ENCODE measurements at regions not wholly inside any gene's neighbourhood (a gene's known extent, or its start where the extent isn't known, plus 50 kb on each side); places are given as distances from the start of the nearest gene placed in this dataset.
"Not testable (repeated sequence)": the region's sequence is repeated elsewhere in the genome, so short reads cannot be mapped to it uniquely, and the experiment has no call there.

GRCh38 chr17:77622647-77623046 is 335.9 kb upstream of the TNRC6C start:
- H3K4me1 ChIP-seq: peaks cover 0 to 7% (median 0%) of the 10 kb centered on the region in 4 donors
- H3K36me3 ChIP-seq: no peaks in the 10 kb centered on the region
- intact Hi-C loops (cut with DNase I): loop anchor here (5.0 kb wide), 1 partner anchor 55 kb away; no protein-coding TSS in a partner anchor
- TF ChIP-seq, protein P1, sequence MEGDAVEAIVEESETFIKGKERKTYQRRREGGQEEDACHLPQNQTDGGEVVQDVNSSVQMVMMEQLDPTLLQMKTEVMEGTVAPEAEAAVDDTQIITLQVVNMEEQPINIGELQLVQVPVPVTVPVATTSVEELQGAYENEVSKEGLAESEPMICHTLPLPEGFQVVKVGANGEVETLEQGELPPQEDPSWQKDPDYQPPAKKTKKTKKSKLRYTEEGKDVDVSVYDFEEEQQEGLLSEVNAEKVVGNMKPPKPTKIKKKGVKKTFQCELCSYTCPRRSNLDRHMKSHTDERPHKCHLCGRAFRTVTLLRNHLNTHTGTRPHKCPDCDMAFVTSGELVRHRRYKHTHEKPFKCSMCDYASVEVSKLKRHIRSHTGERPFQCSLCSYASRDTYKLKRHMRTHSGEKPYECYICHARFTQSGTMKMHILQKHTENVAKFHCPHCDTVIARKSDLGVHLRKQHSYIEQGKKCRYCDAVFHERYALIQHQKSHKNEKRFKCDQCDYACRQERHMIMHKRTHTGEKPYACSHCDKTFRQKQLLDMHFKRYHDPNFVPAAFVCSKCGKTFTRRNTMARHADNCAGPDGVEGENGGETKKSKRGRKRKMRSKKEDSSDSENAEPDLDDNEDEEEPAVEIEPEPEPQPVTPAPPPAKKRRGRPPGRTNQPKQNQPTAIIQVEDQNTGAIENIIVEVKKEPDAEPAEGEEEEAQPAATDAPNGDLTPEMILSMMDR (IDR thresholded peaks at IDR 0.05): no peak
- TF ChIP-seq EP300 (IDR thresholded peaks at IDR 0.05) (no peak), POLR2AphosphoS5 (IDR thresholded peaks at IDR 0.05) (no peak), POLR2A (IDR thresholded peaks at IDR 0.05; ENCODE audit: low read depth) (no peak)
- no peaks in the 10 kb centered on the region for H3K27me3 ChIP-seq
- no peak for DNase-seq (ENCODE audit: extremely low spot score)
- peaks cover 0 to 12% (median 5%) of the 10 kb centered on the region in 4 donors for H3K9me3 ChIP-seq
- no peak overlapping the region for H3K27ac ChIP-seq (replicated peaks in 1 of 4)
- H3K4me3 ChIP-seq: no peak overlapping the region
- WGBS: 87% methylated on average over 4 of the region's 4 CpGs

DNA sequence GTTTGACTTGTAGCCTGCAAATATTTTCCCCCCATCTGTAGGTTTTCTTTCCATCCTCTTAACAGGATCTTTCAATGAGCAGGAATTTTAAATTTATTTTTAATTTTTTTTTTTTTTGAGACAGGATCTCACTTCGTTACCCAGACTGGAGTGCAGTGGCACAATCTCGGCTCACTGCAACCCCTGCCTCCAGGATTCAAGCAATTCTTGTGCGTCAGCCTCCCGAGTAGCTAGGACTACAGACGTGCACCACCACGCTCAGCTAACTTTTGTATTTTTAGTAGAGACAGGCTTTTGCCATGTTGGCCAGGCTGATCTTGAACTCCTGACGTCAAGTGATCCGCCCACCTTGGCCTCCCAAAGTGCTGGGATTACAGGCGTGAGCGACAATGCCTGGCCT is 335.2 kb upstream of the TNRC6C start:
- WGBS: 95% methylated on average over 10 of the region's 10 CpGs
- H3K4me3 ChIP-seq; DNase-seq (ENCODE audit: extremely low spot score): not testable (repeated sequence)

DNA sequence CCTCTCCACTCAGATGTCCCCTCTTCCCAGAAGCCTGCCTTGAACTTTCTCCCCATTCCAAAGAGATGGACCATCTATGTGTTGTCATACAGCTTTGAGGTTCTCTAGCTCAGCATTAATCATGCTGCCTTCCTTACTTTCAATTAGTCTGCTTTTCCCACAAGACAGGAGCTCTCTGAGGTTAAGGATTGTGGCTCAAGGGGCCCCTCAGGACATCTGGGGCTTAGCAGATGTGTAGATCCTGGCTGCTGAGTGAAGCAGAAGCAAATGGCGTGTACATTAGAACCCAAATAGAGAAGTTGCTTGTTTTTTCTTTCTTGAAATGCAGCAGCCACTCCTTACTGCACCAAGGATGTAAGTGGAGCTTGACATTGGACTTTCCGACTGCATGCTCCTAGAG is 330.5 kb upstream of the TNRC6C start:
- WGBS: 89% methylated on average over 2 of the region's 2 CpGs
- no peaks in the 10 kb centered on the region for H3K27me3 ChIP-seq
- peaks cover 0 to 12% (median 5%) of the 10 kb centered on the region in 4 donors for H3K9me3 ChIP-seq
- no peaks in the 10 kb centered on the region for H3K4me1 ChIP-seq
- no peaks in the 10 kb centered on the region for H3K36me3 ChIP-seq
- intact Hi-C loops (cut with DNase I): no loop called here
- no peak overlapping the region for H3K4me3 ChIP-seq
- TF ChIP-seq, protein P1 (IDR thresholded peaks at IDR 0.05): no peak
- TF ChIP-seq POLR2AphosphoS5 (IDR thresholded peaks at IDR 0.05) (no peak), POLR2A (IDR thresholded peaks at IDR 0.05; ENCODE audit: low read depth) (no peak), EP300 (IDR thresholded peaks at IDR 0.05) (no peak)
- no peak for DNase-seq (ENCODE audit: extremely low spot score)
- no peak overlapping the region for H3K27ac ChIP-seq (replicated peaks in 1 of 4)

More for the DNA sequence above, 335.2 kb upstream of the TNRC6C start:
- H3K4me1 ChIP-seq; H3K27me3 ChIP-seq; H3K36me3 ChIP-seq; H3K27ac ChIP-seq (replicated peaks in 1 of 4): not testable (repeated sequence)
- intact Hi-C loops (cut with DNase I): loop anchor here (5.0 kb wide), 1 partner anchor 54 kb away; no protein-coding TSS in a partner anchor
- H3K9me3 ChIP-seq: peaks cover 0 to 12% (median 5%) of the 10 kb centered on the region in 4 donors

GRCh38 chr17:77629284-77629683 is 329.2 kb upstream of the TNRC6C start:
- H3K27ac ChIP-seq (replicated peaks in 1 of 4); H3K27me3 ChIP-seq; H3K36me3 ChIP-seq; H3K4me1 ChIP-seq; intact Hi-C loops (cut with DNase I); H3K4me3 ChIP-seq; DNase-seq (ENCODE audit: extremely low spot score): not testable (repeated sequence)
- WGBS: 89% methylated on average over 2 of the region's 2 CpGs
- peaks cover 0 to 12% (median 5%) of the 10 kb centered on the region in 4 donors for H3K9me3 ChIP-seq

- TF ChIP-seq EP300 (IDR thresholded peaks at IDR 0.05): no peak
- no peak for TF ChIP-seq POLR2A (IDR thresholded peaks at IDR 0.05; ENCODE audit: low read depth)
- TF ChIP-seq, protein P1 (IDR thresholded peaks at IDR 0.05): no peak
- TF ChIP-seq POLR2AphosphoS5 (IDR thresholded peaks at IDR 0.05): no peak
- Histone ChIP-seq H3K4me3 (no peak overlapping the region), H3K27ac (replicated peaks in 1 of 4) (no peak overlapping the region), H3K9me3 (peaks cover 0 to 12% (median 5%) of the 10 kb centered on the region in 4 donors), H3K4me1 (no peaks in the 10 kb centered on the region), H3K36me3 (no peaks in the 10 kb centered on the region), H3K27me3 (no peaks in the 10 kb centered on the region)
- 95% methylated on average over 9 of the region's 9 CpGs for WGBS
- no peak for DNase-seq (ENCODE audit: extremely low spot score)
- intact Hi-C loops (cut with DNase I): no loop called here
Measured at GRCh38 chr17:77631307-77631706, 327.2 kb upstream of the TNRC6C start.

- WGBS: 77% methylated on average over 5 of the region's 6 CpGs
- no peak for DNase-seq (ENCODE audit: extremely low spot score)
- peaks cover 0 to 2% (median under 1%) of the 10 kb centered on the region in 4 donors for H3K9me3 ChIP-seq
- no peaks in the 10 kb centered on the region for H3K36me3 ChIP-seq
- H3K27ac ChIP-seq (replicated peaks in 1 of 4): no peak overlapping the region
- no peaks in the 10 kb centered on the region for H3K27me3 ChIP-seq
- H3K4me3 ChIP-seq: no peak overlapping the region
- H3K4me1 ChIP-seq: no peaks in the 10 kb centered on the region
- intact Hi-C loops (cut with DNase I): no loop called here
- TF ChIP-seq, protein P1 (IDR thresholded peaks at IDR 0.05): no peak
- no peak for TF ChIP-seq EP300 (IDR thresholded peaks at IDR 0.05)
- TF ChIP-seq POLR2AphosphoS5 (IDR thresholded peaks at IDR 0.05): no peak
- TF ChIP-seq POLR2A (IDR thresholded peaks at IDR 0.05; ENCODE audit: low read depth): no peak
Measured at GRCh38 chr17:77632619-77633018, 325.9 kb upstream of the TNRC6C start.
